GM21619 (cell line): ENCODE measurements at regions not wholly inside any gene's neighbourhood (a gene's known extent, or its start where the extent isn't known, plus 50 kb on each side); places are given as distances from the start of the nearest gene placed in this dataset.
"Not testable (repeated sequence)": the region's sequence is repeated elsewhere in the genome, so short reads cannot be mapped to it uniquely, and the experiment has no call there.

ENCODE experiments used
- ATAC-seq: cut with Tn5 transposase; IDR thresholded peaks from one replicate; pipeline ENCODE4 v1.9.1; 2021; ENCODE audit not compliant: unreplicated experiment

DNA sequence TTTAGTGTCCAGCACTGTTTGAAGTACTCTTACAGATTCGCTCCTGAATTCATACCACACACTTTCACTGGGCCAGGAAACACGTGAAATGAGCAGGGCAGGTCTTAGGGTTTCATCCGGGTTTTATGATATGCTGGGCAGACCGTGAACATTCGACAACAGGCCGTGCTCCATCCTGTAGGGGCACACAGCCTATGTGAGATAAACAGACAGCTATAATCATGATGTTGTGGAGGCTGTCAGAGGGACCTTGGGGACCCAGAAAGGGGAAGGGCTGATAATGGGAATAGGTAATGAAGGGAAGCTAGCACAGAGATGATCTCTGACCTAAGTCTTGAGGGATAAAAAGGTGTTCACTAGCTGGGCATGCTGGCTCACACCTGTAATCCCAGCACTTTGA is 110.4 kb downstream of the RIN2 start:
- no peak for ATAC-seq

DNA sequence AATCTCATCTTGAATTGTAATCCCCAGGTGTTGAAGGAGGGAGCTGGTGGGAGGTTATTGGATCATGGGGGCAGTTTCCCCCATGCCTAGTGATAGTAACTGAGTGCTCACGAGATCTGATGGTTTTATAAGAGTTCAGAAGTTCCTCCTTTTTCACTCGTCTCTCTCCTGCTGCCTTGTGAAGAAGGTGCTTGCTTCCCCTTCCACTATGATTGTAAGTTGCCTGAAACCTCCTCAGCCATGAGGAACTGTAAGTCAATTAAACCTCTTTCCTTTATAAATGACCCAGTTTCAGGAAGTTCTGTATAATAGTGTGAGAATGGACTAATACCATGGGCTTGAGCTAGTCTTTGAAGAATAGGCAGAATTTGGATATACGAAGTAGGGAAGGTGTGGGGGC is 113.9 kb downstream of the RIN2 start:
- no peak for ATAC-seq

DNA sequence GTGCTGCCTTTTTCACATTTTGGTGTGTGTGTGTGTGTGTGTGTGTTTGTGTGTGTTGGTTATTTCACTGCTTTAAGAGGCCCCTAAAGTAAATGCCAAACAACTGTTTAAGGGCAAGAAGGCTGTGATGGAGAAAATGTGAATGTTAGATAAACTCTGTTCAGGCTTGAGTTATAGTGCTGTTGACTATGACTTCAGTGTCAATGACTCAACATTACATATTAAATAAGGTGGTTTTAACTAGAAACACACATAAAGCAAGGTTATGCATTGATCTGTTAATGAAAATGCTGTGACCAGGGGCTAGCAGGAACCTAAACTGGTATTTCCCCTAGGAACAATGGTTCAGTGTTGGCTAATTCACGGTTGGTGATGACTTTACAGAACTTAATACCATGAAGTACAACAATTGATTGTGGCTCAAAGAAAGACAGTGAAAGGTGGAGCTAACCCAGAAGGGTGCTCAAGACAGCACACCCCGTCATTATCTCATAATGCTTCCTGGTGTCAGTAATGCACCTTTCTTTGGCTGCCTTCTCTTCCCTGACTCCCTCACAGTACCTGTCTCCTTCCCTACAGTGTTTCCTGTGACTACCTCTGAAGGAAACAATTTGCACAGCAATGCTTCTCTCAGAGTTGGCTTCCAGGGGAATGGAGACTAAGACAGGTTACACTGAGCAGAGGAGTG is 116.1 kb downstream of the RIN2 start:
- no peak for ATAC-seq

DNA sequence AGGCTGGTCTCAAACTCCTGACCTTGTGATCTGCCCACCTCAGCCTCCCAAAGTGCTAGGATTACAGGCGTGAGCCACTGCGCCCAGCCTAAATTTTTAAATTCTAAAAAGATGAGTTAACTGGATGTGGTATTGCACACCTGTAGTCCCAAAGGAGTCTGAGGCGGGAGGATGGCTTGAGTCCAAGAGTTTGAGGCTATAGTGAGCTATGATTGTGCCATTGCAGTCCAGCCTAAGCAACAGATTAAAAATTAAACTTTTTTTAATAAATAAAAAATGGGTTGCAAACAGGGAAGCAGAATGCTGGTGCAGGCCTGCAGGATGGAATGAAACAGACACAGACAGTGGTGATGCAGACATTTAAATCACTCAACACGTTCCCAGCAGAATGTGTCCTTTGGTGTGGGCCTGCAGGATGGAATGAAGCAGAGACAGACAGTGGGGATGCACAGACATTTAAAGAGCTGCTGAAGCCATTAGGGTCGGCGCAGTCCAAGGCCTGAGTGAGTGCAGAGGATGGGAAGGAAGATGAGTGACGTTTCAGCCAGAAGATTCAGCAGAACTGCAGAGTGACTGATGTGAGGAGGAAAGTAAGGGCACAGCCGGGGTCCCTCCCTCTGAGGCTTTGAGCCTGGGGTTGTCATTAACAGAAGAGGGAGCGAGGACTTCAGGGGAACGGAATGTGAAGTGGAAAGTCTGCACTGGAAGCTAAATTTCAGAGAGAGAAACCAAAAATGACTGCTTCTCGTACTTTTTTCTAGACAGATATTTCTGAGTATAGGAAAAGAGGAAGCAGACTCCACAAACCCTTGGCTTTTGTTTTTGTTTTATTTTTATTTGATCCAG is 117.5 kb downstream of the RIN2 start:
- no peak for ATAC-seq

DNA sequence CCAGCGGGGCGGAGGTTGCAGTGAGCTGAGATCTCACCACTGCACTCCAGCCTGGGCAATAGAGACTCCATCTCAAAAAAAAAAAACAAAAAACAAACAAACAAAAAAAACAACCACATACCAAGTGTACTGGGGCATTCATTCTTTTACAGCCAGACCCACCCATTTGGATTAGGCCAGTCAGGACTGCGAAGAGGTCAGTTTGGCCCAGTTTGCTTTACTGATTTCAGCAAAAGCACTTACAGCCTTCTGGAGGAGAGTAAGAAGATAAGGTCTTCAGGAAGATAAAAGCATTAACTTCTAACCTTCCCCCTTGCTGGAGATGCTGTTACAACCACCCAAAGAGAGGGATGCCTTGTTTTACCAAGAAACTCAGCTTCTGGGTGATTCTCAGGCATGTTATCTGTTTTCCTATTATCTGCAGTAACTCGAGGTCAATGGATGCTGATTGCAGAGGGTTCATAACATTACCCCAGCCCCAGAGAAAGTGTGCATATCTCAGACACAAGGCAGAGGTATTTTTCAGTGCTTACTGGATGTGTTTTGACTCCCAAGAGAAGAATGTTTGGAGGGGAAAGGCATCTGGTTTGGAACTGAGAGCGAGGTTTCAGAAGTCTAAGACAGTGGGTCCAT is 118.9 kb downstream of the RIN2 start:
- ATAC-seq, result no peak

DNA sequence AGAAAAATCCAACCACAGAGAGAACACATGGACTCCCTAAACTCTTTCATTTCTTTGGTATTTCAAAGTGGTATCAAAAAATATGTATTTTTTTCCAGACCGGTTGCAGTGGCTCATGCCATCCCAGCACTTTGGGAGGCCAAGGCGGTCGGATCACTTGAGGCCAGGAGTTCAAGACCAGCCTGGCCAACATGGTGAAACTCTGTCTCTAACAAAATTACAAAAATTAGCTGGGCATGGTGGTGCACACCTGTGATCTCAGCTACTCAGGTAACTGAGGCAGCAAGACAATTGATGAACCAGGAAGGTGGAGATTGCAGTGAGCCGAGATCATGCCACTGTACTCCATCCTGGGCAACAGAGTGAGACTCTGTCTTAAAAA is 121.8 kb downstream of the RIN2 start:
- ATAC-seq, result not testable (repeated sequence)

DNA sequence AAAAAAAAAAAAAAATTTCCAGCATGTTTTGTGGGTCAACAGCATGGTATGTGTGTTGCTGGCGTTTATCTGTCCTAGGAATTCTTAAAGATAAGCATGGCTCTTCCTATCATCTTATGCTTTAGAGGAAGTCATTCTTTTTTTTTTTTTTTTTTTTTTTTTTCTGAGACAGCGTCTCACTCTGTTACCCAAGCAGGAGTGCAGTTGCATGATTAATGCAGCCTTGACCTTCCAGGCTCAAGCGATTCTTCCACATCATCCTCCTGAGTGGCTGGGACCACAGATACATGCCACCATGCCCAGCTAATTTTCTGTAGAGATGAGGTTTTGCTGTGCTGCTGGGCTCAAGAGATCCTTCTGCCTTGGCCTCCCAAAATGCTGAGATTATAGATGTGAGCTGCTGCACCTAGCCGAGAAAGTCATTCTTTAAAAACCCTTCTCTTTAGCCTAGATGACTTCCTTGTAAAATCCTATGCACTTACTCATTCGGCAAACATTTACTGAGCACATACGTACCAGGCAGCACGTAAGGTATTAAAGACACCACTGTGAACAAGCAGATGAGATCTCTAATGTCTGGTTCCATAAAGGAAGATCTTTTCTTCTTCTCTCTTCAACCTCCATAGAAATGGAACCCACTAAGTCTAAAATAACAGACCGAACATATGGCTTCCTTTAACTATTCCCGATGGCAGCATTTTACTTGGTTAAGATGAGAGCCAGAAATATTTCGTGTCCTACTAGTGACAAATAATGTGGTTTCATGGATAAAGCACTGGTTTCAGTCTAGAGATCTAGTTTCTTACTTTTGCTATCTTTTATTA is 122.4 kb downstream of the RIN2 start:
- ATAC-seq, result no peak

DNA sequence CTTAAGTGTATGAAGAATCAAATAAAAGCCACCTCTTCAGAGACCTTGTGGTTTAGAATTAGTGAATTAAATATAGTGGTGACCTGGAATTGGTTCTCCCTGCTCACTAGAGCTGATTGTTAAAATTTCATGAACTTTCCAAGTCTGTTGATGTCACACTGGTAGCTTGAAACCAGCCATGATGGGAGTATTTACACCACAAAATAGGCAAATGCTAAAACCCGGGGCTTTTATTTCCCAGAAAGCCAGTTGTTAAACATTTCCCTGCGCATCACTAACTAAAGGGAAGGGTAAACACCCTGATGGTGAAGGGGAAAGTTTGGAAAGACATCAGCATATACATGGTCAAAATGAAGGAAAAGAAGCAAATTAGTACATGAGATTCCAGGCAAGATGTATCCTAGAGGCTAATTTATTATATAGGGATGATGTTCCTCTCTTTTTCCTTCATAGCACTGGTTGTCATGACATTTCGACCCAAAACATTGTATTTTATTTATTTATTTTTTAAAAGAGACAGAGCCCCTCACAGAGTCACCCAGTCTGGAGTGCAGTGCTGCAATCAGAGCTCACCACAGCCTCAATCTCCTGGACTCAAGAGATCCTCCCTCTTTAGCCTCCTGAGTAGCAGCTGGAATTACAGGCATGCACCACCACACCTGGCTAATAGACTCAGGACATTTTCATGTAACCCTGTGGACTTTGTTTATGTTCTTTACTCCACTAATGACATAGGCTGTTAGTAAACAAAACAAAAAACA is 123.2 kb downstream of the RIN2 start:
- ATAC-seq, result no peak

DNA sequence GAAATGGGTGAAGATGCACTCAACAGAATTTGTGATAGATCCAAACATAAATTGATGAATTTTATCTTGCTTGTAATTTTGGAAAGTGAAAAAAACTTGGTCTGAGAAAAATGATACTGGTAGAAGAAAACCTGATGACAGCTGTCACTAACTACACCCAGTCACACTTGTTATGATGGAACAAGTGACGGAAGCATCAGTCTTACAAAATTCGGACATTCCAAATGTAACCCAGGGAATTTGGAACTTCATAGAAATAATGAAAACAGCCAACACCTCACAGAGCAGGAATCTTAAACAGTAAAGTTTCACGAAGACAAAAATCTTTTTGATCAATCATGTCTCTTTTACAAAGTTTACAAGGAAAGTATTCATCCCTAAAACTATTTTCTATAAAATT is 123.9 kb downstream of the RIN2 start:
- no peak for ATAC-seq

DNA sequence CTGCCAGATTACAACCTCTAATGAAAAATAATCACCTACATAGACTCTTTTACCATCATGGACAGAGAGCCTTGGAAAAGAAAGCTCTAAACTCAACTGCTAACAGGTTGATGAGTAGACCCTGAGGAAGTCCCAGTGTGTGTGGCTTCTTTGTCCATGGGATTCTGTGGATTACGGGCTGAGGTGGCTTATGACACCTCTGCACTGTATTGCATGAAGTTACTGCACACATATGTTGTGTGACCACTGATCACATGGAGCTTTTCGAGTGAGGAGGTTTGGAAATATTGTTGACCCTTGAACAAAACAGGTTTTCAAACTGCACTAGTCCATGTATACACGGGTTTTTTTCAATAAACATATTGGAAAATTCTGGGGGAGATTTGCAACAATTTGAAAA is 124.4 kb downstream of the RIN2 start:
- no peak for ATAC-seq

DNA sequence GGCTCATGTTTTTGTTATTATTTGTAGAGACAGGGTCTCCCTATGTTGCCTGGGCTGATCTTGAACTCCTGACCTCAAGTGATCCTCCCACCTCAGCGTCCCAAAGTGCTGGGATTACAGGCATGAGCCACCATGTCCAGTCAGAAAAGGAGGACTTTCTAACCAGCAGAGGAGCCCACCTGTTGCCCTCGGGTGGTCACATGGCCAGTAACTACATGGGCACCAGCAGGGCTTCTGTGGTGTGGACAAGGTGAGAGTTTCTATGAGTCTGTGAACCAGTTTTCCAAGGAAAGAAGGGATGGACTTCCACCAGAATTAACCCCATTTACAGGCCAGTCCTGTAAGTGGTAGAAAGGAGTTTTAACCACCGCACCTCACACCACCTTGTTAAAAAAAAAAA is 125.4 kb downstream of the RIN2 start:
- ATAC-seq, result no peak

DNA sequence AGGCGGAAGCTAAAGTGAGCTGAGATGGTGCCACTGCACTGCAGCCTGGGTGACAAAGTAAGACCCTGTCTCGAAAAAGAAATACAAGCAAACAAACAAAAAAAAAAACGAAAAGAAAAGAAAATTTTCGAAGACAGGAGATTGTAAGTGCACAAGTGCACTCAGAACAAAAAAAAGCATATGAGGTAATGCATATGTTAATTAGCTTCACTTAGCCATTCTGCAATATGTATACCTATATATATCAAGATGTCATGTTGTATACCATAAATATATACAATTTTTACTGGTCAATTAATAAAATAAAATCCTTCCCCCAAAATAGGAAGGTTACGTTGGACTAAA is 127.5 kb downstream of the RIN2 start:
- no peak for ATAC-seq

DNA sequence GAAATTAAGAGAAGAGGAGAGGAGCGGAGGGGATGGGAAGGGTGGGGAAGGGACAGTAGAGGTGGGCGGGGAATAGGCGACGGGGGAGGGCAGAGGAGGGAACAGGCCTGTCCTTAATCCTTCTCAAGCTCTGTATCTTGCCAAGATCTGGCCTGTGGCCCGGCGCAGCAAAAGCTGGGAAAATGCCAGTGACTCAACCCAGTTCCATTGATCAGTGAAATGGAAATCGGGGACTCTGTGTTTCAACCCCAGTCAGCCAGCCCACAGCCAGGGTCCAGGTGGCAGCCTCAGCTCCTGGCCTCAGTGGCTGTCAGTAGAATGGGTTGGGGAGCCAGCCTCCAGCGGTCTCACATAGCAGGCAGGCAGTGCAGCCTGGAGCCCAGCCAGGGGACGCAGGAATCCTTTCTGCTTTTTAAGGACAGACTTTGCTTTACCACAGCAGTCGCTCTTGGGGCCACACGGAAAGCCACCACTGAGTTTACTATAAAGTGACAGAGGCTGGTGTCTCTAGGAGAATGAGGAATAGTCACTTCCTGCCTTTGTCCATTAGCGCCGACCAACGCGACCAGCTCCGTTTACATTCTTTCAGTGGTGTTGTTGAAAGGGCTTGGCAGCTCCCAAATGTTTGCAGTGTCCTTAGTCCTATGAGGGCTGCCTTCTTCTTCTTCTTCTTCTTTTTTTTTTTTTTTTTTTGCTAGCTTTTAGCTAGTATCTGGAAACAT is 128.0 kb downstream of the RIN2 start:
- no peak for ATAC-seq

DNA sequence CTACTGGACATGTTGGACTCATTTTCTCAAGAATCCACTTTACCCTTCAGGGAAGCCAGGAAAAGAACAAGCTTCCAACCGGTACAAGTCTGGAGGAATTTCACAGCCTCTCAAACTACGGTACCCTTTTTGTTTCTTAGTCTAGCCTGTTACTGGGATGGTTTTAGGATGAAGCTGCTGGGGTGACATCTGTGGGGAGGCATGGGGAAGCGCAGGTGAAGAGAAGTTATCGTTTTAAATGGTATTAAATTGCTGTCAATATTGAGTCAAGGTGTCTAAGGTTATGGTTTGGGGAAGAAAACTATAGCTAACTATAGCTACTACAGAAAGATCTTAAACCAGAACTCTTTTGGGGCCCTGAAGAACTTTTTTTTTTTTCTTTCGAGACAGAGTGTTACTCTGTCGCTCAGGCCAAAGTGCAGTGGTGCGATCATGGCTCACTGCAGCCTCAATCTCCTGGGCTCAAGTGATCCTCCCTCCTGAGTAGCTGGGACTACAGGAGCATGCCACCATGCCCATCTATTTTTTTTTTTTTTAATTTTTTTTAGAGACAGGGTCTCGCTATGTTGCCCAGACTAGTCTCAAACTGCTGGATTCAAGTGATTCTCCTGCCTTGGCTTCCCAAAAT is 128.7 kb downstream of the RIN2 start:
- ATAC-seq, result no peak

DNA sequence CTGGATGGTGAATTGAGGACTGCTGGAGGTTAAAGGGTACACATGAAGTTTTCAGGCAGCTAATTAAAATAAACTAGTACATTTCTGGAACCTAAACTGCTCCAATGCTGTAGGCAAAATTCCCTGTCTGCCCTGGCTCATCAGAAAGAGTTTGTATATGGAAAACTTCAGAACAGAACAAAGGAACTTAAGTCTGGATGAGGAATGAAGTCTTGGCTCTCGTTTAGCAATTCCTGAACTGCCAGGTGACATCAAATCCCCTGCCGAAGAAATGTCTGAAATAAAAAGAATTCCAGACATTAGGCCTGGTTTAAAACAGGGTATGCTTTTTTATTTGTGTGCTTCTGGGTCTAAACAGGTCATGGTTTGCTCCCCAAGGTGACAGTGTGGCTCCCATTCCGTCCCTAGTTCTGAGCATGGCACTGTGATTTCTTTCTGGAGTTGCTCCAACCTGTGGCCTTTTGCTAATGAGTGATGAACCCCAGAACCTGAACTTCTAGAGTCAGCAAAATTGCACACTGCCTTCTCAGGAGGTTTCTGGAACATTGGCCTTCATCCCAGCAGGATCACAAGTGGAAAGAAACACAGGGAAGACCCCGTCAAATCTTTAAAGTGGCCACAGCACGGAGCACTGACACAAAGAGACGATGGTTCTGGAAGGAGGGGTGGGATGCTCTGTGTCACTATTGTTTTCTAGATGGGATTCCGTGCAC is 129.4 kb upstream of the NAA20 start:
- ATAC-seq, result no peak

DNA sequence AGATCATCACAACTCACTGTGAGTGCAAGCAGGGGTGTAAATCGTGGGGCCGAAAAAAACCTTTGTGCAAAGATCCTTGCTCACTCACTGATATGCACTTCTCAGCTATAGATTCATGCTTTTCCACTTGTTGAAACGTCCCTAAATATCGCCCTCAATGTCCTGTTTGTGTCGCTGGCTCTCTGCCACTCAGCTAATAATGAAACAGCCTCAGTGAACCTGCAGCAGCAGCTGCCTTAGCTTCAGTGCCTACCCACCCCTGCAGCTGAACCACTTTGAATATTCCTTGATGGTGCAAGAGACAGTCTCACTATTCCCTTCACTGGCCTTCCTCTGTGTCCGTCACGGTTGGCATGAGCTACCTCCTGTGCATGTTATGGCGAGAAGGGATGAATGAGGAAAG is 128.9 kb upstream of the NAA20 start:
- no peak for ATAC-seq

DNA sequence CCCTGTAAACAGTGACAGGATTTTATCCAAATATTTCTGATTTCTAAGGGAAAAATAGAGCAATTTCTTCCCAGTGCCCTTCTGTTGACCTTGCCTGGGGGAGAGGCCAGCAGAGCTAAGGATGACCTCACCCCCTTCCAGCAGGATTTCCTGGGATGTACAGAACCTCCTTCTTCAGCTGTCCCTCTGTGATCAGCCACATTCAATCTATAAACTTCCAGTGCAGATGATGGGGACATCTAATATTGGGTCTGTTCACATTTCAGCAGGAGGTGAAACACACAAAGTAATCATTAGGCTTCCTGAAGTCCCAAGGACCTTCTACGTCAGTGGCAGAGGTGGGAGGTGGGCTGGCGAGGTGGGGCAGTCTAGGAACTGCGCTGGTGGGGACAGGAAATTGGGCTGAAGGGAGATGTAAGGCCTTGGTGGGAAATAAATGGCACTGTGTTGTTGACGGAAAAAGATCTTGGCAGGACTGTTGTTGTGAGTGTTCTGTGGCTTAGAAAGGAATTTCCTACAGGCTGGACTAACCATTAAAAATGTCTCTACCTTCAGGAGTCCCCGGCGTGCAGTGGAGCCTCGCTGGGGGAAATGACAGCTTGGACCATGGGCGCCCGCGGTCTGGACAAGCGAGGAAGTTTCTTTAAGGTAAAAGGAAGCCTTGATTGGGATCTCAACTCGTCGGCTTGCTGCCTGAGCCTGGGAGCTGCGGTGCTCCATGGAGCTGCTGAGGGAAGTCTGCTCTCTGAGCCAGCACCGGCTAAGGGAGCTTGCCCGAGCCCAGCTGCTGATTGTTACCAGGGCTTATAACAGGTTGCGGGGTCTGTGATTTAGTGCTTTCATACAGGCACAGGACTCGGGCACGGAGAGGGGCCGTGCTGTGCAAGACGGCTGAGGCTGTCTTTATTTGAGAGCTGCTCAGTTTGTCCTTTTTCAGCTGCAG is 127.9 kb upstream of the NAA20 start:
- ATAC-seq, result no peak
